HepG2 (cell line): ENCODE measurements at regions not wholly inside any gene's neighbourhood (a gene's known extent, or its start where the extent isn't known, plus 50 kb on each side); places are given as distances from the start of the nearest gene placed in this dataset.
A peak's percentile ranks its signal among the peaks of the same experiment; 100 is the strongest.

Source experiments
- ATAC-seq: fragments of 200-7000 bp; cut with Tn5 transposase; 3 replicates; pipeline ENCODE4 v1.9.1; 2020; ENCODE audit warnings: mild to moderate bottlenecking, moderate library complexity
- BruUV-seq: library from RNA; stranded (reverse); fragments of 400-500 nt; replicated peaks from 2 replicates; lab custom pipeline; 2021; lab: Mats Ljungman, UMichigan
- CTCF ChIA-PET: fragments of 300-600 bp; formaldehyde crosslinking; extraction: SDS; loops from one replicate; lab custom pipeline; 2021; ENCODE audit warnings: low total read pairs, inconsistent platforms, low intra/inter-chr PET ratio; lab: Yijun Ruan, JAX
- POLR2A ChIA-PET: fragments of 350-600 bp; sonication (Branson Sonifier 250); formaldehyde crosslinking; loops from one replicate; lab custom pipeline; 2020; ENCODE audit warnings: antibody characterized with exemption, inconsistent platforms; lab: Yijun Ruan, JAX
- DNase-seq: peaks from one replicate; pipeline ENCODE4 v3.0.0-alpha.2; 2015; ENCODE audit warnings: low spot score
- FAIRE-seq: peaks from 3 replicates; lab custom pipeline; 2011; peaks lifted over from hg19 to GRCh38; lab: Jason Lieb, UNC
- H2AFZ ChIP-seq: one replicate; pipeline ENCODE4 v1.6.1; 2011; ENCODE audit warnings: low read length, inconsistent platforms
- H3K27ac ChIP-seq: fragments of 300-600 bp; 3 replicates; pipeline ENCODE4 v1.8.0; 2011; ENCODE audit warnings: mixed run types, mild to moderate bottlenecking, mixed read lengths, low read length, inconsistent platforms; ENCODE audit not compliant: insufficient read depth; ENCODE audit errors: extremely low read length
- H3K27me3 ChIP-seq, 2 experiments: fragments of 200-600 bp in 1 of 2; 2 replicates in 1 of 2; 3 replicates in 1 of 2; pipeline versions ENCODE4 v1.6.0 to v1.8.0; 2011; ENCODE audit warnings: low read length in 2 of 2, mild to moderate bottlenecking in 2 of 2, moderate library complexity in 2 of 2, inconsistent platforms in 1 of 2; ENCODE audit not compliant: insufficient read depth in 2 of 2, control insufficient read depth in 1 of 2
- H3K36me3 ChIP-seq, 2 experiments: fragments of 200-600 bp in 1 of 2; replicated peaks in 1 of 2; 2 replicates in 1 of 2; 3 replicates in 1 of 2; pipeline versions ENCODE4 v1.5.1 to v1.8.0; 2011; ENCODE audit warnings: low read length in 2 of 2, inconsistent platforms in 1 of 2; ENCODE audit not compliant: insufficient read depth in 2 of 2, control insufficient read depth in 1 of 2
- H3K4me1 ChIP-seq: 2 replicates; pipeline ENCODE4 v1.5.1; 2012; ENCODE audit warnings: low read length, inconsistent platforms; ENCODE audit not compliant: insufficient read depth
- H3K4me2 ChIP-seq: 2 replicates; pipeline ENCODE4 v1.6.0; 2011; ENCODE audit warnings: low read depth, low read length, inconsistent platforms
- H3K4me3 ChIP-seq, 3 experiments: fragments of 200-600 bp in 1 of 3; sonication (generic), shearing (Covaris generic) in 1 of 3; replicated peaks in 1 of 3; 2 replicates each; pipeline ENCODE4 v1.5.1; 2011 to 2016; ENCODE audit warnings: low read length in 3 of 3, inconsistent platforms in 2 of 3, low read depth in 2 of 3, mild to moderate bottlenecking in 2 of 3, control low read depth in 1 of 3, mixed read lengths in 1 of 3; ENCODE audit not compliant: insufficient read depth in 1 of 3
- H3K79me2 ChIP-seq: one replicate; pipeline ENCODE4 v1.6.1; 2011; ENCODE audit warnings: low read length, inconsistent platforms; ENCODE audit not compliant: insufficient read depth
- H3K9ac ChIP-seq: 2 replicates; pipeline ENCODE4 v1.6.0; 2011; ENCODE audit warnings: mild to moderate bottlenecking, low read depth, low read length, inconsistent platforms; ENCODE audit not compliant: insufficient read depth
- H3K9me3 ChIP-seq: 2 replicates; pipeline ENCODE4 v1.5.1; 2012; ENCODE audit warnings: mild to moderate bottlenecking, low read length
- H4K20me1 ChIP-seq: 2 replicates; pipeline ENCODE4 v1.6.0; 2011; ENCODE audit warnings: inconsistent platforms, mild to moderate bottlenecking, low read length, moderate library complexity; ENCODE audit not compliant: insufficient read depth
- BCL3 ChIP-seq: sonication (generic); formaldehyde crosslinking; IDR thresholded peaks from 2 replicates; pipeline ENCODE4 v1.5.1; 2020; ENCODE audit warnings: mild to moderate bottlenecking, missing genetic modification reagents, moderate library complexity
- CEBPB ChIP-seq: IDR thresholded peaks from 2 replicates; pipeline ENCODE4 v1.6.1; 2011; ENCODE audit warnings: low read depth, low read length, improper control_type of control experiment, borderline replicate concordance
- CEBPG ChIP-seq: IDR thresholded peaks from 2 replicates; pipeline ENCODE4 v1.6.1; 2016
- FOSL2 ChIP-seq: sonication (generic); formaldehyde crosslinking; IDR thresholded peaks from 2 replicates; pipeline ENCODE4 v1.4.0; 2020; ENCODE audit warnings: missing genetic modification reagents
- FOXA1 ChIP-seq, 2 experiments: fragments of 450-650 bp in 1 of 2; sonication (generic) in 1 of 2; formaldehyde crosslinking in 1 of 2; IDR thresholded peaks; 2 replicates each; pipeline versions ENCODE4 v1.4.0 to v1.6.1; 2016 to 2020; ENCODE audit warnings: missing genetic modification reagents in 1 of 2
- FOXO1 ChIP-seq: sonication (generic); formaldehyde crosslinking; IDR thresholded peaks from 2 replicates; pipeline ENCODE4 v1.4.0; 2020; ENCODE audit warnings: missing genetic modification reagents
- GATAD2A ChIP-seq: IDR thresholded peaks from 2 replicates; pipeline ENCODE4 v1.6.1; 2016
- HNF4G ChIP-seq, 2 experiments: sonication (generic) in 1 of 2; formaldehyde crosslinking in 1 of 2; IDR thresholded peaks; 2 replicates each; pipeline versions ENCODE4 v1.4.0 to v1.6.1; 2011 to 2020; ENCODE audit warnings: borderline replicate concordance in 2 of 2, low read depth in 2 of 2, mild to moderate bottlenecking in 2 of 2, low read length in 1 of 2, missing genetic modification reagents in 1 of 2, moderate library complexity in 1 of 2
- HOXA5 ChIP-seq: sonication (generic); formaldehyde crosslinking; IDR thresholded peaks from 2 replicates; pipeline ENCODE4 v1.4.0; 2020; ENCODE audit warnings: missing genetic modification reagents
- KLF6 ChIP-seq: IDR thresholded peaks from 2 replicates; pipeline ENCODE4 v1.8.0; 2016; ENCODE audit warnings: missing biosample characterization, missing genetic modification reagents
- NCOA2 ChIP-seq: sonication (generic); formaldehyde crosslinking; IDR thresholded peaks from 2 replicates; pipeline ENCODE4 v1.8.0; 2022; ENCODE audit warnings: inconsistent platforms
- SP140L ChIP-seq: sonication (generic); formaldehyde crosslinking; IDR thresholded peaks from 2 replicates; pipeline ENCODE4 v1.4.0; 2020; ENCODE audit warnings: missing genetic modification reagents, borderline replicate concordance
- THRA ChIP-seq: sonication (generic); formaldehyde crosslinking; IDR thresholded peaks from 2 replicates; pipeline ENCODE4 v1.4.0; 2020; ENCODE audit warnings: missing genetic modification reagents, borderline replicate concordance
- ZFP36L1 ChIP-seq: sonication (generic); formaldehyde crosslinking; IDR thresholded peaks from 2 replicates; pipeline ENCODE4 v1.8.0; 2022; ENCODE audit warnings: mild to moderate bottlenecking, missing genetic modification reagents, moderate library complexity
- ZNF3 ChIP-seq: IDR thresholded peaks from 2 replicates; pipeline ENCODE4 v1.7.0; 2017; ENCODE audit warnings: inconsistent platforms
- ZNF326 ChIP-seq: sonication (generic); formaldehyde crosslinking; IDR thresholded peaks from 2 replicates; pipeline ENCODE4 v1.4.0; 2020; ENCODE audit warnings: missing genetic modification reagents, borderline replicate concordance
- ZNF607 ChIP-seq: sonication (generic); formaldehyde crosslinking; IDR thresholded peaks from 2 replicates; pipeline ENCODE4 v1.5.1; 2020; ENCODE audit warnings: missing genetic modification reagents, mild to moderate bottlenecking, borderline replicate concordance
- WGBS: methylation state at CpG from one replicate; pipeline ENCODE4 v1.1.6; 2017; ENCODE audit warnings: low lambda C conversion rate; 5-methylcytosine and 5-hydroxymethylcytosine counted together
- in situ Hi-C: cut with HindIII; loops from 2 replicates; pipeline ENCODE4 v1.10.0; 2017; ENCODE audit warnings: low pct_unique_long_range_greater_than_20kb; ENCODE audit not compliant: extremely low pct_ligation_motif_present
- intact Hi-C: fragments of 100-400 bp; cut with micrococcal nuclease; formaldehyde crosslinking; loops from one replicate; pipeline ENCODE4 v1.10.0; 2022; ENCODE audit not compliant: unreplicated experiment

DNA sequence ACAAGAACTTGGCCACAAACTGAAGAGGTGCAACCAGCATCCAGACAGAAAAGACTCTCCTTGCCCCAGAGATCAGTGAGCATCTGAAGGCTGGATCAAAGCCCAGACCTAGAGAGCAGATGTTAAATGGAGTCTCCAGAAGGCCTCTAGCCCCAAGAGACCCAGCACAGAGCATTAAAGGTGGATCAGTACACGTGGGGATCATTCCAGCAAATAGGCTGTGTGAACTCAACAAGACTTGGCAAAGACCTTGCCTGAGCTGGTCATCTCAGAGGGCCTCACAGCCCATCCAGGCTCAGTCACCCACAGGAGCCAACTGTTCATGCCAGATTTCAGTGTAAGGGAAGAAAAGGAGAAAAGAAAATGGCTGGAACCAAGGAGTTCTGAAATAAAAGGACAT lies 214.0 kb downstream of the ENC1 start:
- in situ Hi-C loops (no loop called here), intact Hi-C loops (no loop called here)
- no peaks in the 10 kb centered on the region for H4K20me1 ChIP-seq
- no peaks in the 10 kb centered on the region for H3K27me3 ChIP-seq
- no TSS peak for BruUV-seq
- H3K9me3 ChIP-seq = no peaks in the 10 kb centered on the region
- H2AFZ ChIP-seq = no peak overlapping the region
- ChIA-PET CTCF (no interaction called here), POLR2A (no interaction called here)
- H3K36me3 ChIP-seq = no peaks in the 10 kb centered on the region
- H3K79me2 ChIP-seq = no peaks in the 10 kb centered on the region
- ATAC-seq (no peak), DNase-seq (no peak), FAIRE-seq (no peak)
- WGBS = 29% methylated on average over 1 of the region's 1 CpG
- H3K4me2 ChIP-seq = no peak overlapping the region
- peaks cover 25% of the 10 kb centered on the region for H3K4me1 ChIP-seq
- H3K27ac ChIP-seq = no peak overlapping the region
- no peak overlapping the region for H3K4me3 ChIP-seq
- no peak for TF ChIP-seq HOXA5
- H3K9ac ChIP-seq = no peak overlapping the region

GRCh38 chr5:74424162-74424868 lies 216.2 kb downstream of the ENC1 start:
- CTCF ChIA-PET = no interaction called here
- TF ChIP-seq ZNF326 (CRISPR knock-in tag) (no peak), CEBPG (peak; percentile 89), FOXA1 (IDR thresholded peaks at IDR 0.05) (no peak), FOXA1 (CRISPR knock-in tag; IDR thresholded peaks at IDR 0.05) (0 out of 2 replicates have a peak, but pooled peaks have one; percentile 25), BCL3 (CRISPR knock-in tag) (no peak), FOSL2 (CRISPR knock-in tag) (peak; percentile 63; the same call in 1 of the 2 replicates), HNF4G (IDR thresholded peaks at IDR 0.05; ENCODE audit: borderline replicate concordance, low read depth, low read length) (peak; percentile 20; the same call in 1 of the 2 replicates), HNF4G (CRISPR knock-in tag; IDR thresholded peaks at IDR 0.05; ENCODE audit: borderline replicate concordance, low read depth) (no peak), FOXO1 (CRISPR knock-in tag) (no peak), ZFP36L1 (CRISPR knock-in tag) (no peak), GATAD2A (CRISPR knock-in tag) (peak; percentile 79; the same call in 1 of the 2 replicates), THRA (CRISPR knock-in tag) (peak; percentile 22; the same call in 1 of the 2 replicates), ZNF607 (CRISPR knock-in tag) (no peak), SP140L (CRISPR knock-in tag) (no peak), NCOA2 (CRISPR knock-in tag) (peak; percentile 65; the same call in 1 of the 2 replicates), CEBPB (peak; percentile 93), KLF6 (CRISPR knock-in tag) (no peak), ZNF3 (CRISPR knock-in tag) (no peak)

More at GRCh38 chr5:74424162-74424868, 216.2 kb downstream of the ENC1 start:
- Histone ChIP-seq H3K4me1 (peaks cover 33% of the 10 kb centered on the region), H3K4me3 (no peak overlapping the region), H3K9me3 (no peaks in the 10 kb centered on the region), H4K20me1 (no peaks in the 10 kb centered on the region), H3K36me3 (no peaks in the 10 kb centered on the region), H3K9ac (no peak overlapping the region), H3K79me2 (no peaks in the 10 kb centered on the region), H3K4me2 (no peak overlapping the region), H3K27me3 (no peaks in the 10 kb centered on the region), H3K27ac (no peak overlapping the region), H2AFZ (no peak overlapping the region)
- 33% methylated on average over 5 of the region's 5 CpGs for WGBS
- intact Hi-C loops = no loop called here
- FAIRE-seq = peak; percentile 32
- no peak for ATAC-seq
- BruUV-seq = no TSS peak
- DNase-seq = peak; percentile 75
- POLR2A ChIA-PET = interaction anchor here (1.2 kb wide), 2 partner anchors 8 to 217 kb away, joined by 3 to 4 read pairs; no protein-coding TSS in a partner anchor
- in situ Hi-C loops = no loop called here
